ENCODE measurements at regions not wholly inside any gene's neighbourhood (a gene's known extent, or its start where the extent isn't known, plus 50 kb on each side); places are given as distances from the start of the nearest gene placed in this dataset.

DNA sequence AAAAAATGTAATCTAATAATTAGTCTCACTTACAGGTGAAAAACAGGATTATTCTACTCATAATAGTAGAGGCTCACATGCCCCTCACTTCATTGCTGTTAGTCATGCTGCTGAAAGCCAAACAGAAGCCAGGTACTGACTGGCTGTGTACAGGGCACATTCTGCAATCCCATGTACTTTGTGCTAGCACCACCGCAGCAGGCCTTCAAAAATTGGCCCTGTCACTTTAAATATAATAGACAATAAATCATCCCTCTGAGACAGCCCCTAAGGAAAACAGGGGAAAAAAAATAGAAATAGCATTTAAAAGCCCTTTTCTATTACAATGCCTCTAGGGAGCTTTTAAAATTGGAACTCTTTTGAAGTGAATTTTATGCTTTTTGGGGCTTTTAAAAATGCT lies 723.8 kb downstream of the TUSC7 start:
- TF ChIP-seq, protein P1, sequence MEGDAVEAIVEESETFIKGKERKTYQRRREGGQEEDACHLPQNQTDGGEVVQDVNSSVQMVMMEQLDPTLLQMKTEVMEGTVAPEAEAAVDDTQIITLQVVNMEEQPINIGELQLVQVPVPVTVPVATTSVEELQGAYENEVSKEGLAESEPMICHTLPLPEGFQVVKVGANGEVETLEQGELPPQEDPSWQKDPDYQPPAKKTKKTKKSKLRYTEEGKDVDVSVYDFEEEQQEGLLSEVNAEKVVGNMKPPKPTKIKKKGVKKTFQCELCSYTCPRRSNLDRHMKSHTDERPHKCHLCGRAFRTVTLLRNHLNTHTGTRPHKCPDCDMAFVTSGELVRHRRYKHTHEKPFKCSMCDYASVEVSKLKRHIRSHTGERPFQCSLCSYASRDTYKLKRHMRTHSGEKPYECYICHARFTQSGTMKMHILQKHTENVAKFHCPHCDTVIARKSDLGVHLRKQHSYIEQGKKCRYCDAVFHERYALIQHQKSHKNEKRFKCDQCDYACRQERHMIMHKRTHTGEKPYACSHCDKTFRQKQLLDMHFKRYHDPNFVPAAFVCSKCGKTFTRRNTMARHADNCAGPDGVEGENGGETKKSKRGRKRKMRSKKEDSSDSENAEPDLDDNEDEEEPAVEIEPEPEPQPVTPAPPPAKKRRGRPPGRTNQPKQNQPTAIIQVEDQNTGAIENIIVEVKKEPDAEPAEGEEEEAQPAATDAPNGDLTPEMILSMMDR (IDR thresholded peaks at IDR 0.05; ENCODE audit: low read depth, low read length, missing control alignments) = no peak
- no peak for DNase-seq (ENCODE audit: low read depth)
- no peak overlapping the region for H3K4me3 ChIP-seq (ENCODE audit: low read depth, low read length)

DNA sequence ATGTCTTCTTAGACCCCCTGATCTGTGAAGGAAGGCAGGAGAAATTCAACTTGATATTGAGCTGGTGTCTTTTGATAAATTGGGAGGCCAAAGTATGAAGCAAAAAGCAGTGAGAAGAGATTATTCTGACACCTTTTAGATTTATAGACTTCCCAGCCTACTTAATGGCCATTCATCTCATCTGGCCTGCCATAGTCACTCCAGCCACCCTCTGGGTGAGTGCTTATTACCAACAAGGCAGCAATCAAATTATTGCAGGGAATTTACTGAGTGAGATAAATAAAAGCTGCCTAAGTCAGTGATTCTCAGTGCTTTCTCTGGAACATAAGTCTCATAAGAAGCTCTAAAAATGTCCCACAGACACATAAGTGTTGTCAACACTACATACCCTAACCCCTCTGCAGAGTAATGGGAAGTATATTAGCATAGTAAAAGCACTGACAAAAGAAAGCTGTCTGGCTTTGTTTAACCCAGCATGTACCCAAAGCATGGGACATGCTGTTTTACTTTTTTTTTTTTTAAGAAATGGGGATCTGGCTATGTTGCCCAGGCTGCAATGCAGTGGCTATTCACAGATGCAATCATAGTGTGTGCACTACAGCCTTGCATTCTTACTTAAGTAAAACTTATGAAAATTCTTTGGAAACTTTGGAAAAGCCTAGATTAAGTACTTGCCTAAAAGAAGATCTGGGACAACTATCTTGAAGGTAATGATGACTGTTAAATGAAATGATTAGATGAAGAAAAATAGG lies 725.3 kb downstream of the TUSC7 start:
- no peak for DNase-seq (ENCODE audit: low read depth)

DNA sequence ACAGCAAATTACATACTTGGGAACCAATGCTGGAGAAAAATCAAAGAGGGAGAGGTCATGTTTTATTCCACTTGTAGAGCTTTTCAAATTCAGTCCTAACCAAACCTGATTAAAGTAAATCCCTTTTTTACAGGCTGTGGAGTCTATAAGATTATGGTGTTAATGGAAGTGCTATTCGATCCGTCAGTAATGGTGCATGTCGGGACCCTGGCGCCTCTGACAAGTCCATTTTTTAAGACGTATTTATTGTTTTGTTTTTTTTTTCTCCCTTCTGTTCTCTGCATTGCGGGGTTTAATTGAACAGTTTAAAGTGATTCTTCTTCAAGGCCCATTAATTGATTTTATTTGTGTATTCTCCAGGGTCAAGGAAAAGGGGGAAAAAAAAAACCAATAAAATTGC lies 725.9 kb downstream of the TUSC7 start:
- H3K4me3 ChIP-seq (ENCODE audit: low read depth, low read length) = no peak overlapping the region
- DNase-seq (ENCODE audit: low read depth) = no peak

More for the DNA sequence above, 725.3 kb downstream of the TUSC7 start:
- TF ChIP-seq, protein P1 (IDR thresholded peaks at IDR 0.05; ENCODE audit: low read depth, low read length, missing control alignments) = no peak
- H3K4me3 ChIP-seq (ENCODE audit: low read depth, low read length) = no peak overlapping the region

DNA sequence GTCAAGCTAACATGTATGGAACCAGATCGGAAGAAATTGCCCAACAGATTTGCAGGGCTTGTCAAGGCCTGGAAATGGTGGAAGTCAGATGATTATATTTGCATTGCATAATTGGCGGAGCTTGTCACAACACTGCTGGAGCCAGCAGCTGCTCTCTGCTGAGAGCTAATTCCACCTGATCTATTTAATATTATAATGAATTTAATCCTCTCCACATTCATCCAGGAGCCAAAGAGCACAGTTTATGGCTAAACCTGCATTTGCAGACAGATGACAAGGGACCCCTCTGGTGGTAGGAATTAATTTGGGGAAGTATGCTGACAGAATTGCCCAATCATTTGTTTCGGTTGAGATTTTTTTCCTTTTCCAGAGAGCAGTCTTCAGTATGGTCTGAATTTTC lies 730.2 kb downstream of the TUSC7 start:
- DNase-seq (ENCODE audit: low read depth) = no peak
- TF ChIP-seq, protein P1 (IDR thresholded peaks at IDR 0.05; ENCODE audit: low read depth, low read length, missing control alignments) = no peak

More for the DNA sequence above, 725.9 kb downstream of the TUSC7 start:
- TF ChIP-seq, protein P1 (IDR thresholded peaks at IDR 0.05; ENCODE audit: low read depth, low read length, missing control alignments) = no peak

DNA sequence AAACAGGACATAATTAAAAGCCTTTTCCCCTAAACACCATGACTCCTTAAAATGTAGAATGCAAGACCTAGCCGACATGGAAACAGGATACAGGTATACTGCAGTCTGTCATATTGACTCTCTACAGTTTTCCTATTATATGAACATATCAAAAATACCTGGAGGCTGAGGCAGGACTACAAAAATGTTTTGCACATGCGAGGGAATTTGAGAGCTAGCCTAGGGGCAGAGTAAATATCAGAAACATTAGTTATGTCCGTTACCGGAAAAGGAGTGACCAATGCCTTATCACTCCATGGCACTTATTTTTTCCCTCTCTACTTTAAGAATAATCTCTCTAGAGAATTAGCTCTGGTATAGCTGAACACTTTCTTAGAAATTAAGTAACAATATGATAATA lies 732.3 kb downstream of the TUSC7 start:
- TF ChIP-seq, protein P1 (IDR thresholded peaks at IDR 0.05; ENCODE audit: low read depth, low read length, missing control alignments) = no peak
- no peak for DNase-seq (ENCODE audit: low read depth)
- H3K4me3 ChIP-seq (ENCODE audit: low read depth, low read length) = no peak overlapping the region

More for the DNA sequence above, 730.2 kb downstream of the TUSC7 start:
- H3K4me3 ChIP-seq (ENCODE audit: low read depth, low read length) = no peak overlapping the region

DNA sequence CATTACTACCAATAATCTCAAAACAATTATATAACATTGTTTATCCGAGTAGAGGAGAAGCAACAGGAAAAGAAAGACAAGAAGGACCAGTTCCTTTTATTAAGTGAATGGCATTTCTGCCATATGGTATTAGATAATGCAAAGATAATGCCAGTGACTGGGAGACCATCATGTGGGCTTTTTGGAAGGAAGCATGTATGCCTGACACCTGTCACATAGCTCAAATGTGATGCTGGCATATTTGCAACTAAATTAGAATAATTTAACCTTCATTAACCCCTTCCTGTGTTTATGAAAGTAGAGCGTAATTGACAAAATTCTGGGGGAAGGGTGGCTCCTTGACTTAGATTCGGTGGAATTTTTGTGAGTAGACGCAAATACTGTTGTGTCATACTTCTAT lies 733.0 kb downstream of the TUSC7 start:
- H3K4me3 ChIP-seq (ENCODE audit: low read depth, low read length) = no peak overlapping the region
- TF ChIP-seq, protein P1 (IDR thresholded peaks at IDR 0.05; ENCODE audit: low read depth, low read length, missing control alignments) = no peak
- DNase-seq (ENCODE audit: low read depth) = no peak

DNA sequence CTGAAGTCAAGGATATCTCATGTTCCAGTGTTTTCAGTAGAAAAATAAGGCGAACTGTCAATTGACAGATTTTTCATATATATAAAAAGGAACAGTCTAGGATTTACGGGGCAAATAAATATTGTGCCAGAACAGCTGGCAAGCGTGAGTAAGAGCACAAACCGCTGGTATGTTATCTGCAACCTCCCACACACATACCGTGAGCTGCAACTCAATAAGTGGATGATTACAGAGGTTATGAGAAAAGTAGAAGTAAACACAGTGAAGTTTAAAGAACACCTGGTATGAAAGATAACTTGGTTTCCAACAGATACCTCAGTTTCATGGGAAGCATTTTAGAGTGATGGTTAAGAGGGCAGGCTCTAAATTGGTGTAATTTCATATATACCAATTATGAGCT lies 733.4 kb downstream of the TUSC7 start:
- no peak for DNase-seq (ENCODE audit: low read depth)
- no peak overlapping the region for H3K4me3 ChIP-seq (ENCODE audit: low read depth, low read length)
- TF ChIP-seq, protein P1 (IDR thresholded peaks at IDR 0.05; ENCODE audit: low read depth, low read length, missing control alignments) = no peak

Measured in GM12864 (cell line).